ENCODE measurements at regions not wholly inside any gene's neighbourhood (a gene's known extent, or its start where the extent isn't known, plus 50 kb on each side); places are given as distances from the start of the nearest gene placed in this dataset.

GRCh38 chr2:187803816-187804215, 249.6 kb upstream of the TFPI start:
- H3K4me3 ChIP-seq: no peak overlapping the region
- no peaks in the 10 kb centered on the region for H3K27me3 ChIP-seq (ENCODE audit: control insufficient read depth in 3 of 3, insufficient read depth in 3 of 3, low read length in 2 of 3)
- H3K4me1 ChIP-seq (ENCODE audit: control insufficient read depth in 5 of 5, insufficient read depth in 5 of 5, low read length in 5 of 5): no peaks in the 10 kb centered on the region
- ATAC-seq (ENCODE audit: insufficient read depth, low FRiP score) (no peak), DNase-seq (no peak)
- peaks cover 0 to 5% (median under 1%) of the 10 kb centered on the region in 4 donors for H3K9me3 ChIP-seq (ENCODE audit: control insufficient read depth in 4 of 4, insufficient read depth in 3 of 4, low read length in 3 of 4)
- H3K36me3 ChIP-seq (ENCODE audit: control insufficient read depth in 4 of 4, insufficient read depth in 4 of 4, low read length in 4 of 4): no peaks in the 10 kb centered on the region
- WGBS, 2 donors: 73 to 78% methylated on average over 4 of the region's 4 CpGs
- H3K9ac ChIP-seq (ENCODE audit: insufficient read depth in 1 of 2, low read length in 2 of 2): no peak overlapping the region
- TF ChIP-seq, protein P1, sequence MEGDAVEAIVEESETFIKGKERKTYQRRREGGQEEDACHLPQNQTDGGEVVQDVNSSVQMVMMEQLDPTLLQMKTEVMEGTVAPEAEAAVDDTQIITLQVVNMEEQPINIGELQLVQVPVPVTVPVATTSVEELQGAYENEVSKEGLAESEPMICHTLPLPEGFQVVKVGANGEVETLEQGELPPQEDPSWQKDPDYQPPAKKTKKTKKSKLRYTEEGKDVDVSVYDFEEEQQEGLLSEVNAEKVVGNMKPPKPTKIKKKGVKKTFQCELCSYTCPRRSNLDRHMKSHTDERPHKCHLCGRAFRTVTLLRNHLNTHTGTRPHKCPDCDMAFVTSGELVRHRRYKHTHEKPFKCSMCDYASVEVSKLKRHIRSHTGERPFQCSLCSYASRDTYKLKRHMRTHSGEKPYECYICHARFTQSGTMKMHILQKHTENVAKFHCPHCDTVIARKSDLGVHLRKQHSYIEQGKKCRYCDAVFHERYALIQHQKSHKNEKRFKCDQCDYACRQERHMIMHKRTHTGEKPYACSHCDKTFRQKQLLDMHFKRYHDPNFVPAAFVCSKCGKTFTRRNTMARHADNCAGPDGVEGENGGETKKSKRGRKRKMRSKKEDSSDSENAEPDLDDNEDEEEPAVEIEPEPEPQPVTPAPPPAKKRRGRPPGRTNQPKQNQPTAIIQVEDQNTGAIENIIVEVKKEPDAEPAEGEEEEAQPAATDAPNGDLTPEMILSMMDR (IDR thresholded peaks at IDR 0.05; ENCODE audit: control extremely low read depth, extremely low read depth): no peak
- H3K27ac ChIP-seq (ENCODE audit: low read depth in 1 of 2, low read length in 1 of 2): no peak overlapping the region

- DNase-seq (no peak), ATAC-seq (ENCODE audit: insufficient read depth, low FRiP score) (no peak)
- 74 to 85% methylated on average over 3 of the region's 3 CpGs for WGBS, 2 donors
- Histone ChIP-seq H3K9ac (ENCODE audit: insufficient read depth in 1 of 2, low read length in 2 of 2) (no peak overlapping the region), H3K4me1 (ENCODE audit: control insufficient read depth in 5 of 5, insufficient read depth in 5 of 5, low read length in 5 of 5) (no peaks in the 10 kb centered on the region), H3K36me3 (ENCODE audit: control insufficient read depth in 4 of 4, insufficient read depth in 4 of 4, low read length in 4 of 4) (no peaks in the 10 kb centered on the region), H3K27ac (ENCODE audit: low read depth in 1 of 2, low read length in 1 of 2) (no peak overlapping the region), H3K4me3 (no peak overlapping the region), H3K27me3 (ENCODE audit: control insufficient read depth in 3 of 3, insufficient read depth in 3 of 3, low read length in 2 of 3) (no peaks in the 10 kb centered on the region), H3K9me3 (ENCODE audit: control insufficient read depth in 4 of 4, insufficient read depth in 3 of 4, low read length in 3 of 4) (peaks cover 0 to 8% (median 2%) of the 10 kb centered on the region in 4 donors)
- TF ChIP-seq, protein P1 (IDR thresholded peaks at IDR 0.05; ENCODE audit: control extremely low read depth, extremely low read depth): no peak
Measured at GRCh38 chr2:187815113-187815512, 260.9 kb upstream of the TFPI start.

GRCh38 chr2:187819624-187820023, 265.4 kb upstream of the TFPI start:
- H3K36me3 ChIP-seq (ENCODE audit: control insufficient read depth in 4 of 4, insufficient read depth in 4 of 4, low read length in 4 of 4): no peaks in the 10 kb centered on the region
- no peaks in the 10 kb centered on the region for H3K4me1 ChIP-seq (ENCODE audit: control insufficient read depth in 5 of 5, insufficient read depth in 5 of 5, low read length in 5 of 5)
- WGBS, 2 donors: 78 to 92% methylated on average over 1 of the region's 1 CpG
- H3K27ac ChIP-seq (ENCODE audit: low read depth in 1 of 2, low read length in 1 of 2): no peak overlapping the region
- TF ChIP-seq, protein P1 (IDR thresholded peaks at IDR 0.05; ENCODE audit: control extremely low read depth, extremely low read depth): no peak
- H3K27me3 ChIP-seq (ENCODE audit: control insufficient read depth in 3 of 3, insufficient read depth in 3 of 3, low read length in 2 of 3): no peaks in the 10 kb centered on the region
- no peak overlapping the region for H3K9ac ChIP-seq (ENCODE audit: insufficient read depth in 1 of 2, low read length in 2 of 2)
- ATAC-seq (ENCODE audit: insufficient read depth, low FRiP score): no peak
- no peak overlapping the region for H3K4me3 ChIP-seq
- H3K9me3 ChIP-seq (ENCODE audit: control insufficient read depth in 4 of 4, insufficient read depth in 3 of 4, low read length in 3 of 4): peaks cover 0 to 8% (median 2%) of the 10 kb centered on the region in 4 donors
- no peak for DNase-seq

DNA sequence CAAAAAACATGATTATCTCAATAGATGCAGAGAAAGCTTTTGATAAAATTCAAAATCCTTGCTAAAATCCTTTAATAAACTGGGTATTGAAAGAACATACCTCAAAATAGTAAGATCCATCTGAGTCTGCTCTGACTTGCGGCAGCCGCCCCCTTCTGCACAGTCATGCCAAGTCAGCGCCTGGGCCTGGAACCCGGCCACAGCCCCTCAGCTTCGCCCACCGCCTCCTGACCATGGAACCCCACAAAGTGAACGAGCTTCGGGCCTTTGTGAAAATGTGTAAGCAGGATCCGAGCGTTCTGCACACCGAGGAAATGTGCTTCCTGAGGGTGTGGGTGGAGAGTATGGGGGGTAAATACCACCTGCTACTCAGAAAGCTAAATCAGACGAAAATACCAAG, 270.9 kb upstream of the TFPI start:
- no peak overlapping the region for H3K4me3 ChIP-seq
- TF ChIP-seq, protein P1 (IDR thresholded peaks at IDR 0.05; ENCODE audit: control extremely low read depth, extremely low read depth): no peak
- peaks cover 0 to 5% (median 0%) of the 10 kb centered on the region in 4 donors for H3K9me3 ChIP-seq (ENCODE audit: control insufficient read depth in 4 of 4, insufficient read depth in 3 of 4, low read length in 3 of 4)
- H3K27me3 ChIP-seq (ENCODE audit: control insufficient read depth in 3 of 3, insufficient read depth in 3 of 3, low read length in 2 of 3): no peaks in the 10 kb centered on the region
- H3K36me3 ChIP-seq (ENCODE audit: control insufficient read depth in 4 of 4, insufficient read depth in 4 of 4, low read length in 4 of 4): no peaks in the 10 kb centered on the region
- DNase-seq (no peak), ATAC-seq (ENCODE audit: insufficient read depth, low FRiP score) (no peak)
- no peak overlapping the region for H3K27ac ChIP-seq (ENCODE audit: low read depth in 1 of 2, low read length in 1 of 2)
- H3K4me1 ChIP-seq (ENCODE audit: control insufficient read depth in 5 of 5, insufficient read depth in 5 of 5, low read length in 5 of 5): no peaks in the 10 kb centered on the region
- H3K9ac ChIP-seq (ENCODE audit: insufficient read depth in 1 of 2, low read length in 2 of 2): no peak overlapping the region
- 88 to 92% methylated on average over 12 of the region's 12 CpGs for WGBS, 2 donors

Measured in lung (tissue), 11 donors.